ENCODE measurements at regions not wholly inside any gene's neighbourhood (a gene's known extent, or its start where the extent isn't known, plus 50 kb on each side); places are given as distances from the start of the nearest gene placed in this dataset.

- no peak for TF ChIP-seq CTCF (IDR thresholded peaks at IDR 0.05)
- no peak for TF ChIP-seq POLR2A (IDR thresholded peaks at IDR 0.05)
These were observed 502.5 kb upstream of the GOLIM4 start for GRCh38 chr3:168598250-168598649.

Data from right lobe of liver (tissue), 4 donors.